ENCODE measurements at regions not wholly inside any gene's neighbourhood (a gene's known extent, or its start where the extent isn't known, plus 50 kb on each side); places are given as distances from the start of the nearest gene placed in this dataset.

DNA sequence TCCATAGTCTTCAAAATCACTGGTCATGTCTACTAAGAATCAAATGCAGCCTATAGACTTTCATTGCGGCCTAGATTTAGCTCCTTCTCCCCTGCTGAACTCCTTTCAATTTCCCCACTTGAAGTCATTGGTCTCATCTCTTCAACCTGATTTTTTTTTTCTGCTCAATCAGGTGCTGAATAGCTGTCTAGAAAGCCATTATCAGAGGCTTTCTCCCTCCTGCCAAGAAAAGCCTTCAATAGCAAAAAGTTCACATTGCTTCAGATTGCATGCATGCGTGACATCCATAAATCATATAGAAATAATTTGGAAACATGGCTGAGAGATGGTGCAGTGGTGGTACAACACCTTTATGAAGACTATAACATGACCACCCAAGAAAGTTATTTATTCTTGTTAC is 316.2 kb downstream of the PLK2 start:
- DNase-seq: no peak

DNA sequence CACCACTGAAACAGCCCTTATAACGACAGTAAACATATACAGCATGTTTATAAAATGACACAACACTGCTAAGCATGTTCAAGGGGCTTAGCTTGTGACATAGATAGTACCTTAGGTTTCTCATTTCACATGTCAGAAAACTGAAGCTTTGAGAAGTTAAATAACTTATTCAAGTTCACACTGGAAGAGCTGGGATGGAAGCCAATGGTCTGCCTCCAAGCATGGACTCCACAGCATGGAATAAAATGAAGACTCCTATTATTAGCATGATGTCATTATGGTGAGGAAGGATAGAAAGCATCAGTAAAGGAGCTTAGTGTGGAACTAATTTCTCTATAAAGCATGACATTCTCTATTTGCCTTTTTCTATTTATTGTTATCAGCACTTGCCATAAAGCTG is 316.7 kb downstream of the PLK2 start:
- DNase-seq: no peak

DNA sequence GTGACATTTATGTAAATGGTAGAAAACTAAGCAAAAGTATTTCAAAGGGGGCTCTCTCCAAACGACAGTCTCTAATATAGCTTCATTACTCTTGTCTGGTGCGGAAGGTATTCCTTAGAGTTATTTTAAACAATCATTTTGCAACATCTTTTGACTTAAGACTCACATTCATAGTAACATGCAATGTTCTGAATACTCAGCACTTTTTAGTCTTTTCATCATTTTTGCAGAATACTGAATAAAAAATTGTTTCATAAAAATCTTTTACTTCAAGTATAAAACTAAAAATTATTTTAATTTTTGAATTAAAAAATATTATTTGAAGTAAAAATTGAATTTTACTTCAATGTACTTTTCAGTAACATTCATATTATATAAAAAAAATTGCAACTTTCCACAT is 321.1 kb downstream of the PLK2 start:
- DNase-seq: no peak

DNA sequence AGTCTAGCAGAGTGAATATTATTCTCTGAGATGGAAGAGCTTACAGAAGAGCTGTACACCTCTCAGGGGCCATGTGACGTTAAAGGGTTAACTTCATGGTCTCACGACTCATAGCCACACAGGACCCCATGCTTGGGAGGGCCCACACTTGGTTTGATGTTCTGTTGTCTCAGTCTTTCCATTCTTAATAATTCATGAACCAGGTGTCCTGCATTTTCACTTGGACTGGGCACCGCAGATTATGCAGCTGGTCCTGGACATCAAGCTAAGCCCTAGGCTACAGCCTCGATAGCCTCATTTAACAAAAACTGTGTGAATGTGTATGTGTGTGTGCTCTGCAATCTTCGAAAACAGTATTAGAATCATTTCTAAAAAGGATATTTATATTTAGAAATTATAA is 323.5 kb downstream of the PLK2 start:
- DNase-seq: no peak

DNA sequence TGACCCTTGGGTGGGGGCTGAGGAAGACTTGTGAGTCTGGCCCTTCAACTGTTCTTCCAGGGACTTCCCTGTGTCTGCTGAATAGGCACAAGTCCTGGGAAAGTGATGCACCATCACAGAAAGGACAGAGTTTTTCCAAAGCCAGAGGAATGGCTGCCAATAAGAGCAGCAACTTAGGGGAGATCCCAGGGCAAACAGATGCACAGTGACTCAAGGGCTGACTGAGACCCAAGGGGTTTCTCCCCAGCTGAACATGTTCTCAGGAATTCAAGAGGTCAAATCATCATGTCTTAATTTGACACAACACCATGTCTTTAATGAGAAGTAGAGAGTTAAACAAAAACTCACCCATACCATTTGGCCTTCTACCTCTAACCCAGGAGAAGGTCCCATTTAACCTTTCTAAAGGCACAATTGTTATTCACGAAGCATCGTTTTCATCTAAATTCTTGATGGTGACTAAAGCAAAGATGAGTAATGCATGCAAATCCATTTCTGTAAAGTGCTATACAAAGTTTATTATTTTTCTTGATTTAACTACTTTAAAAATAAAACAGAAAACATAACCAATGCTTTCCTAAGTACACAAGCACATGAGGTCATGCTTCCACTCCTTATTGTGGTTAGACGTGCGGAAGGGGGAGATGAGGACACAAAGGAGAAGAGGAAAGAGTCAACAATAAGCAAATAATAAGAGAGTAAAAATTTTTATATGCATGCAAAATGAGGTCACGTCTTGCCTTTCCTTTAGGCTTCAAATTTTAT is 324.1 kb downstream of the PLK2 start:
- DNase-seq: no peak

DNA sequence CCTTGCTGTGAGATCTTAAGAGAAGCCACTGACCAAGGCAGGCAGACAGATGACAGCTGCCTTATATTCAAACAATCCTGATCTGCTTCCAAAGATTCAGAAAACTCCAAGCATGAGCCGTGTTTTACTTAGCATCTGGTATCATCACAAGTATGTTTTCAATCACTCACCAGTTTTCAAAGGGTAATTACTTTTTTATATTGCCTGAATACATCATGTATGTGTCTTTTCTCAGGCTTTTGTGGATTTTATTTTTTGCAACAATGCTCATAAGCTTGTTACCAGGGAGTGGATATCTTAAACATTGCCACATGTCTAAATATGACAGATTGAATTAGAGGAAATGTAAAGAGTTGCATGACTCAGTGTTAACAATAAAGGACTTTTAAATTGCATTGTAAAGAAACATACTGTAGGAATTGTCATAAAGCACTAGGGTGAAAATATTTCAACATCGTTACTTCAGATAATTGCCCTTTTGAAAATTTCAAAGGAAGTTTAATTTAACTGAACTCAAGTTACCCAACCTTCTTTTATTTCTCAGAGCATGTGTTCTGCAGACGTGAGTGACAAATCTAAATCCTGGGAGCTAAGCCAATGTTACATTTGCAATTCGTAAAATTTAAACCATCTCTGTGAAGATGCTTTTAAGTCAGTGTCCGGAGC is 326.1 kb downstream of the PLK2 start:
- DNase-seq: no peak

DNA sequence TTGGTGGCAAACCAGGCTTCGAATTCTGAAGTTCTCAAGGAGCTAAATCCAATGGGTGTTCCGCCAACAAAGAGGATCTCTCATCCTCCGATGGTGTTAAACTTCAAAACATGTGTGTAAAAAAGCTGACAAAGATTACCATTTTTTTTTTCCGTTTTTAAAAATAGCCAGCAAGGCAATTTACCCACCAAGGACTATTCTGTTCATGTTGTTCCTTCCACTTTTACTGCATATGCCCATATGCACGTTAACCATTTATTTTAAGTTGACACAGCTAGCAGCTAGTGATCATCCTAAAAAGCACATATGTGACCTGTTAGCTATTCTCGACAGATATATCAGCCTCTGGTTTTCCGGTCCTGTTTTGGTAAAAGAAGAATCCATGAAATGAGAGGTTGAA is 326.7 kb downstream of the PLK2 start:
- no peak for DNase-seq

DNA sequence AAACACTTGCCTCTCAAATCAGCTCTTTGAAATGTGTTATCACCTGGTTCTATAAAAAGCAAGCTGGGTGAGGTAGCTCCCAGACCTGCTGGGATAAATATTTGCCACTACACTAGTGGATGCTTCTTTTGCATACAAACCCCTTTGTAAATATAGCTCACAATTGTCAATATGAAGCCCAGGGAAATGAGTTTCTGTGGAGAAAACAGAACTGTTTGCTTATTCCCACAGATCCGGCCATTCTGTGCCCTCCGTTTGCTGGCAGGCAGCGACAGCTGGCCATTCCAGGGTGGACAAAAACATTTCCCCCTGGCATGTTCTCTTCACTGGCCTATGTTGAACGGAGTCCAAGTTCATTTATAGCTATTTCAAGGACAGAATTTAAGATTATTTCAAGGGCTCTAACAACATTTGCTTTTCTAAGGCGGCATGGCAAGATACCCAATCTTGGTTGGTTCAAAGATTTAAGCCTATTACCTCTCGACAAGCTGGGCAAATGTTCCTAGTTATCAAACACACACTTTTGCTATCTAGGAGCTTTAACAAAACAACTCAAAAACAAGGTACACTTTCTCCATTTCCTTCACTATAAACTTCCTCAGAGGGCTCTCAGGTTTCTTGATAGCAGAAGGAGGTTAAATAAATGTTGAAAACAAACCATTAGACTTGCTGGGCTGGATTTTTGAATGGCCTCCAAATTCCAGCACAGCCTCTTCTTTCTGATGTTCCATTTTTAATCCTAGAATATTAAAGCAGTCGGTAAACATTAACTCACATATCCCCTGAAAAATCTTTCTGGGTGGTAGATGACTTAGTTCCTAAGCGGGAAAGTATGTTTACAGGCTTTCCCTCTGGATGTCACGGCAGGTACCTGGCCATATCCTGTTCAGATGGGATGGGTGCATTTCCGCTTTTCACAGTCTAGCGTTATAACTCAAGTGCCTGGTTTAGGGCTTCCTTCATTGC is 332.3 kb downstream of the PLK2 start:
- no peak for DNase-seq

DNA sequence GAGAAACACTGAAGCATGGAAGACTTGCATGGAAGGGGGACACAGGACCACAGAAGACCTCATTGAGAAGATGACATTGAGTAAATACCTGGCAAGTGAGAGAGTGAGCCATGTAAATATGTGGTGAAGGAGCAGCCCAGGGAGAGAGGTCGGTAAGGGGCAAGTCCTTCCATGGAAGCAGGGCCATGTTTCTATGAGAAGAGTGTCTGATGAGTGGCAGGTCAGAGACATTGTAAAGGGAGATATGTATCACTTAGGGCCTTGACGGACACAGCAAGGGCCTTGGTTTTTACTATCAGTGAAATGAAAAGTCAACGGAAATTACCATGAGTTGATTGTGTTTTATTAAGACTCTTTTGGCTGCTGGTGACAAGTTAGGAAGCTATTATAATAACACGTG is 336.4 kb downstream of the PLK2 start:
- DNase-seq: no peak

DNA sequence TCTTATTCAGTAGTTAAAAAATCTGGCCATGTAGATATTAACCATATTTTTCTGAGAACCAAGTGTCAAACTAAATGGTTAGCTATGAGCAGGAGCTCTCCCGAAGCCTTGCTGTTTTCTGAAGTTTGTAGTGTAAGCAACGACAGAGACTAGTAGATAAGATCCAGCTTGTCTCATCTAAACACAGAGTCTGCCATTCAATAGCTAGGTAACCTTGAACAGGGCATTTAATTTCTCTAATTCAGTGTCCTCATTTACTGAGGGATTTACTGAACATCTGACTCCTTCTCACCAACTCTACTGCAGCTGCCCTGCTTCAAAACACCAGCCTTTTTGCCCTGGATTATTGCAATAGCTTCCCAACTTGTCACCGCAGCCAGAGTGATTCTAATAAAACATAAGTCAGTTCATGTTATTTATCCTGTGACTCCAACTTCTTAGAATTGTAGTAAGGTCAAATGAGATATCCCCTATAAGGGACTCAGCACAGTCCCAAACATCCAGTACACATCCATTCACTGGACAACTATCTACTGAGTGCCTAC is 337.0 kb downstream of the PLK2 start:
- no peak for DNase-seq

DNA sequence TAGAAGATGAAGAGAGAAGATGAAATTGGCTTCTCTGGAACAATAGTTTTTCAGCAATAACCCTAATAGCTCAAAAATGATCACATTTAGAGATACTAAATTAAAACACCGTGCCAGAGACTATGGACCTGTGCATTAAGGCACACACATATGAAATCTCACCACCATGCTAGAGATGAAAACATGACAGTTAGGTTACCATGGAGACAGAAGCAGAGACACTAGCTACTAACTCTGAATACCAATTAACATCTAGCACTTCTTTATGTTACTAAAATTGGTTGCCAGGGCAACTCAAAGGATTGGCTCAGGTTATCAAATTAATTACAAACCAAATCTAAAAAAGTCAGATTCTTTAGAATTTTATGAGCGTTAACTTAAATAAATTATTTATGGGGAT is 337.7 kb downstream of the PLK2 start:
- no peak for DNase-seq

DNA sequence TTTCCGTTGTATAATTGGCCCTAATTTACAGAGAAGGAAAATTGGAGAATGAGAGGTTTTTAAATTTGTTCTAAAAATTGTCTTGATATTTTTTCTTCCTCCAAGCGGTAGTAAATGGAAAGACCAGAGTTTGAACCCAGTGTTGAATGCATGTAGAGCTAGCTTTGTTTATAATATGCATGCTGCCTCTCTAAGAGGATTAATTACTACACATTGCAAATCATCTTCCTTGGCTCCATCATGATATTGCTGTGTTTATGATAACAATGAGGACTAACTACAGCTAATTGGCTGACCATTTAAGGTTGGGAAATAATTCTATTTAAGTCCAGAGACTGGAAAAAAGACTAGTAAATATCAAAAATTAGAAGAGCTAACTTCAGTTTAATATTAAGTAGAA is 338.5 kb downstream of the PLK2 start:
- no peak for DNase-seq

DNA sequence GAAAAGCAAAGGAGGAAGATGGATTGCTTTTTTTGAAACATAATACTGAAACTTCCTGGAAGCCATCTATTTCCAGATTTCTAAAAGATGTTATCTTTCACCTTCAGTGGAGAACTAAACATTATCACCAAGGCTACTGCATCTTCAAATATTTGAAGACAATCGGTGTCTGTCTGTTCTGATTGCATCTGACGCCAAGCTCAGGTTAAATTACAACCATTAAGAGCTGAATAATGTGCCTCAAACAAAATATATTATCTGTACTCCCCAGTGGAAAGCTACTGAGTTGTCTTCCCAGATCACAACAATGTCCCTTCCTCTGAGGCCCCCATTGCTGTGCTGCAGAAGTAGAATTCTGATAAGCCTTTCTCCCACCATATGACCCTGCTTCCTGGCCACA is 342.3 kb downstream of the PLK2 start:
- no peak for DNase-seq

DNA sequence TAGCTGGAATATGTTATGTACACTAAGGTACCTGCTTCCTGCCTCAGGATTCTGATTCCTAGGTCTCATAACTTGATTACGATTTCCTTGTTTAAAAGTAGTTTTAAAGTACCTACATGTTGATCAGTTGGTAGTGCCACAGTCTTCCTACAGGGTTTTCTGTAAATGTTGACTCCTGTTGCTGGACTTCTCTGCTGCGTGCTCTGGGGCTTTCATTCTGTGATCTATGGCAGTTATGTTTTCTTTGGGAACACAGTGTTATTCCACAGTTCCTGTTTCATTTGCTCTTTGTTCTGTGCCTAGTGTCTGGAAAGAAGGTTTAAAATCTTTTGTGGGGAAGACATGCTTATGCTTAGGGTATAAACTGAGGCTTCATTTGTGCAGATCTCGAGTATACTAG is 343.5 kb downstream of the PLK2 start:
- DNase-seq: no peak

DNA sequence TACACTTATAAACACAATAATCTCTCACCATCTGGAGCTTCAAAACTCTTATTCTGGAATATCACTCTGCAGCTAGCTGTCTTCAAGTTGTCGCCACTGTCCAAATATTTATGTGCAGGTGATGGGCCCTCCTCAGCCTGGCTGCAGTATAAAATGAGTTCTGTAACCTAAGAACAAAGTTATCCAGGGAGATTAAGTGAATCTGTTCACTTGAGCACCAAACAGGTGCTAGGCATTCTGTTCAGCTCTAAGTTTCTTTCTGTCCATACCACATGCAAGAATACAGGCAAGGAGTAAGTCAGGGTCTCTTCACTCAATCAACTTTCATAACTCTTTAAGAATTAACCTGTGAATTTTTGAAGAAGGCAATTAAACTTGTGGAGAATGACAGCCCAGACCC is 344.1 kb downstream of the PLK2 start:
- DNase-seq: no peak

DNA sequence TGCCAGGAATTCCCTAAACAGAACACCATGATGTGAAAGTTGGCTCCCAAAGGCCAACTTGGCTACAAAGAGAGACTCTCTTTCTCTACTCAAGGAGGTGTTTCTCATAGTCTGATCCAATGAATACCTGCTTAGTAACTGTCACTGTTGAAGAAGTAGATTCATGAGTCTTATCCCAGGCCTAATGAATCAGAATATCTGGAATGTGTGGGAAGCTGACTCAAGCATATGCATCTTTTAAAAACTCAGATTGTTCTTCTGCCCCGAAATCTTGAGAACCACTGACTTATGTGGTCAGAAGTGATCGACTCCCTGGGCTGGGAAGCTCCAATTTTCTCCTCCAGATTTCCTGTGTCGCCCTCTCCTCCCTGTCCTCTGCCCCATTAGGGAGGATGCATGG is 345.6 kb downstream of the PLK2 start:
- DNase-seq: no peak

DNA sequence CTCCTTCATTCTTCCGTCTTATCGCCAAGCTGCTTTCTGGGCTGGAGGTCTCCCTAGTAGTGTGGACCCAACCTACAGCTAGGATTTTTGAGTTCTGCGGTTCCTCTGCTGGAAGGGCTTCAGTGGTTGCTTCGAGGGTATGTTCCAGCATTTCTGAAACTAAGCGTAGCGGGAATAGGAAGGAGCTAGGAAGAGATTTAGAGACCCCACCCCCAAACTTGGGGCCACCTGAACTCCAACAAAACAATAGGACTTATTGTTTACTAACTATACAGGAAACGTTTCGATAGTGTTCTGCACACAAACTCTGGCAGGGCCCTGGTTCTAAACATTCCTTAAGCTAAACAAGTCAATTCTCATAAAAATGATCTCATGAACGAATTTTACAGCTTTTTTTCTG is 346.7 kb downstream of the PLK2 start:
- DNase-seq: no peak

DNA sequence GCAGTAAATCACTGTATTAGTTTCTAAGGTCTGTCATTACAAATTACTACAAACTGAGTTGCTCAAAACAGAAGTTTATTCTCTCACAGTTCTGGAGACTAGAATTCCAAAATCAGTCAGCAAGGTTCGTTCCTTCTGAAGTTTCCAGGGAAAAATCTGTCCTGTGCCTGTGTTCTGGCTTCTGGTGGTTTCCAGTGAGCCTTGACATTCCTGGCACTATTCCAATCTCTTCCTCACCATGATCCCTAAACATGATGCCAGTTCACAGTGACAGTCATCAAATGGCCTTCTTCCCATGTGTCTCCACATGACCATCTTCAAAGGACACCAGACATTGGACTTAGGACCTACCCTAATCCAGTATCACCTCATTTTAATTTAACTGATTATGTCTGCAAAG is 351.4 kb downstream of the PLK2 start:
- no peak for DNase-seq

DNA sequence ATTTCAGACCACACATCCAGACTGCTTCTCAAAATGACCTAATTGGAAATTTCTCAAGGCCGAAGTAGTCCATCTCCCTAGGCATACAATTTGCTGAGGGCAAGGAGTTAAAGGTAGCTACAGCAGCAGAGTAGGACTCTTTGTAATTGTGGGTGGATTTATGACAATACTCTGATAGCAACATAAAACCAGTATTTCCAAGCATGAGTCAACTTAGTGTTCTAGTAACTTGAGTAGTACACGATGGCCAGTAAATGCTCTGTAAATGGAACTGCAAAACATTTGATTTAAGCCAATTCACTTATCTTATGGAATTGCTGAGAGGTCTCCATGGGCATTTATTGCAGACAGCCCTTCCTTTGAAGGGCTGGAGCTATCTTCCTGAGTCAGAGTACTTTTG is 352.2 kb downstream of the PLK2 start:
- DNase-seq: no peak

DNA sequence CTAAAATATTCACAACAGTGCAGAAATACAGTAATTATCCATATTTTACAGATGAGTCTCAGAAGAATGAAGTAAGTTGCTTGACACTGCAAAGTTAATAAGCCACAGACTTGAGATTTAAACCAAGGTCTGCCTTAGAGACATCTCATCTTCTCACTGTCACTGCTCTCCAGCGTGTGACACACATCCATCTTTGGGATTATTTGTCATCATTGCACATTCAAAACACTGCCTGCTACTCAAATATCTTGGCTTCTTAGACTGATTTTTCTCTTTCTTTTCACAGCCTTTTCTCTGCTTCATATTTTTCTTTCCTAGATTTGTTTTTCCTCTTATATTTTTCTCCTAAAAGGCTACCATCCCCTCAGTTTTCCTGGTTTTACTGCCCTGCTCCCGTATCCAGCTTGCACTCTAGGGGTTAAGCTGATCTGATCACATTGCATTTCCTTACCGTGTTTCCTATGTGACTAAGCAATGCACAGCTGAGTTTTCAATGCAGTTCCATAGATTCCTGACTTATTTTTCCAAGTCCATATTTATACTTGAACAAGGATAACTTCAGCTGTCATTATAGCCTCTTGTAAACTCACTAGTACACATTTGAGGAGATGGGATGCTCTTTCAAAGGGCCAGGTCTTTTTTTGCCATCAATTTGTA is 353.0 kb downstream of the PLK2 start:
- no peak for DNase-seq

DNA sequence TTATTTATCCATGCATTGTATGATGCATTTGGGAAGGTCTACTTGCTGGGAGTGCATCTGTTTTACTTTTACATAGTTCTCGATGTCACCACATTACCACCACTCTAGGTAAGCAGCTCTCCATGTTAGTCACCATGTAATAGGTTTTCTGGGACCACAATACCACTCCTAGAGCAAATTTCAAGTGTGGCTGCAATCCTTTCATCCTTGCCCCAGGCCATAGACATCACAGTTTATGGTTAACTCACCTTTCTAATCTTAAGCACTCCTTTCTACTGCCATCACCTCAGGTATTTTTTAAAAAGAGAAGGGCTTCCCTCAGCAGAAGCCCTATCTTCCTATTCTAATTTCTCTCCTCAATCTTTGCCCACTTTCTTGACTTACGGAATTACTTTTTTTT is 354.1 kb downstream of the PLK2 start:
- DNase-seq: no peak

DNA sequence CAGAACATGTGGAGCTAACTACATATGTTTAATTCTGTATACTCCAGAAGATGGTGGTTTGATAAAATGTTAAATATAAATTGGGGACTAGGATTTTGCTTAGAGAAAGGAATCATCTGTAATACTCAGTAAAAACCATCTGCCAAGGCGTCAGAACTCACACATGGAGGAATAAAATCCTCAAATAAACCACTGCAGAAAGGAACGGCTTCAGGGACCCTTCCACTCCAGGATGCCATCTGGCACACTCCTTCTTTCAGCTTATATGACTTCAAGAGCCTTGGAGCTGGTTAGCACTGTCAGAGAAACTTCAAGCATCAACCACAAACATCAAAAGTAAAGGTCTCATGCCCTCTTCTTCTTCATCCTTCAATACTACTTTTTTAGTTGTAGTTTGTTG is 360.6 kb downstream of the PLK2 start:
- no peak for DNase-seq

DNA sequence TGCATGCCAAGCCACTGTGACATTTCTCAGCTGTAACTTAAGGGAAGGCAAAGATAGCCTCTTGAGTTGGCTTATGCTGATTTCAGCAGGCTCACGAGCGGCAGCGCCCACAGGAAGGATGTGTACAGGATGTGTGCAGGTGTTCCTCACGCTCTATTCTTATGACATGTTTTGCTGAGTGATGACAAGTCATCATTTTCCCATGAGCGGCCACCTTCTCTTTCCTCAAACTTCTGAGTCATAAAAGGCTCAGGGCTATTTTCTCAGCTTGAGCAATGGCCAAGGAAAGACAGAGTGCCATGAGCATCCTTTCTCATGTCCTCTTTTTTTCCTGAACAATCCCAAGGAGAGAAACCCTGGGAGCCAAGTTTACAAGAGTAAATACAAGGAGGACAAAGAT is 365.9 kb downstream of the PLK2 start:
- no peak for DNase-seq
